Suprapubic skin (tissue), 4 donors: ENCODE measurements at regions not wholly inside any gene's neighbourhood (a gene's known extent, or its start where the extent isn't known, plus 50 kb on each side); places are given as distances from the start of the nearest gene placed in this dataset.

ENCODE experiments used
- DNase-seq, 2 donors: peaks; one replicate each; pipeline ENCODE4 v3.0.0-alpha.2; 2019; ENCODE audit warnings: low spot score in 2 of 2
- H3K27ac ChIP-seq: fragments of 200-600 bp; sonication (generic); one replicate; pipeline ENCODE4 v1.5.1; 2019
- H3K27me3 ChIP-seq: fragments of 200-600 bp; sonication (generic); one replicate; pipeline ENCODE4 v1.5.1; 2019
- H3K36me3 ChIP-seq: fragments of 200-600 bp; sonication (generic); one replicate; pipeline ENCODE4 v1.5.1; 2019
- H3K4me1 ChIP-seq: fragments of 200-600 bp; sonication (generic); one replicate; pipeline ENCODE4 v1.5.1; 2019
- H3K4me3 ChIP-seq: fragments of 200-600 bp; sonication (generic); one replicate; pipeline ENCODE4 v1.5.1; 2019; ENCODE audit warnings: mild to moderate bottlenecking
- H3K9me3 ChIP-seq: fragments of 200-600 bp; sonication (generic); one replicate; pipeline ENCODE4 v1.5.1; 2019
- CTCF ChIP-seq, 2 donors: fragments of 200-600 bp in 1 of 2; fragments of 450-650 bp in 1 of 2; sonication (generic) in 1 of 2; IDR thresholded peaks; one replicate each; pipeline ENCODE4 v1.5.1; 2016 to 2019; ENCODE audit warnings: antibody characterized with exemption in 2 of 2, mild to moderate bottlenecking in 1 of 2, moderate library complexity in 1 of 2
- EP300 ChIP-seq: sonication (generic); formaldehyde crosslinking; IDR thresholded peaks from one replicate; pipeline ENCODE4 v1.6.1; 2017; ENCODE audit warnings: antibody characterized with exemption
- POLR2A ChIP-seq, 2 donors: fragments of 450-650 bp; IDR thresholded peaks; one replicate each; pipeline ENCODE4 v1.6.1; 2017; ENCODE audit warnings: antibody characterized with exemption in 2 of 2, mild to moderate bottlenecking in 2 of 2, moderate library complexity in 2 of 2
- POLR2AphosphoS5 ChIP-seq, 3 donors: sonication (generic); formaldehyde crosslinking; IDR thresholded peaks; one replicate each; pipeline ENCODE4 v1.6.1; 2017; ENCODE audit warnings: antibody characterized with exemption in 3 of 3
- WGBS: methylation state at CpG from one replicate; pipeline ENCODE4 v1.1.5; 2018; 5-methylcytosine and 5-hydroxymethylcytosine counted together

GRCh38 chr11:29483831-29484230 lies 533.0 kb downstream of the KCNA4 start:
- Histone ChIP-seq H3K9me3 (peaks cover 5% of the 10 kb centered on the region), H3K4me3 (no peak overlapping the region), H3K27ac (no peak overlapping the region), H3K4me1 (no peaks in the 10 kb centered on the region), H3K36me3 (no peaks in the 10 kb centered on the region), H3K27me3 (no peaks in the 10 kb centered on the region)
- WGBS = 81% methylated on average over 2 of the region's 2 CpGs
- DNase-seq = no peak
- TF ChIP-seq POLR2A (IDR thresholded peaks at IDR 0.05) (no peak), CTCF (IDR thresholded peaks at IDR 0.05) (no peak), POLR2AphosphoS5 (IDR thresholded peaks at IDR 0.05) (no peak), EP300 (no peak)

- no peaks in the 10 kb centered on the region for H3K27me3 ChIP-seq
- H3K27ac ChIP-seq = no peak overlapping the region
- H3K4me1 ChIP-seq = no peaks in the 10 kb centered on the region
- no peak for DNase-seq
- H3K9me3 ChIP-seq = peaks cover 5% of the 10 kb centered on the region
- no peak for TF ChIP-seq POLR2AphosphoS5 (IDR thresholded peaks at IDR 0.05)
- TF ChIP-seq EP300 = no peak
- no peak for TF ChIP-seq CTCF (IDR thresholded peaks at IDR 0.05)
- no peak for TF ChIP-seq POLR2A (IDR thresholded peaks at IDR 0.05)
- 79% methylated on average over 4 of the region's 4 CpGs for WGBS
- no peaks in the 10 kb centered on the region for H3K36me3 ChIP-seq
- no peak overlapping the region for H3K4me3 ChIP-seq
Observed at GRCh38 chr11:29482510-29482909, 534.3 kb downstream of the KCNA4 start.

GRCh38 chr11:29481738-29482137 lies 535.1 kb downstream of the KCNA4 start:
- DNase-seq = no peak
- H3K27me3 ChIP-seq = no peaks in the 10 kb centered on the region
- no peak overlapping the region for H3K4me3 ChIP-seq
- TF ChIP-seq POLR2A (IDR thresholded peaks at IDR 0.05) (no peak), POLR2AphosphoS5 (IDR thresholded peaks at IDR 0.05) (no peak), CTCF (IDR thresholded peaks at IDR 0.05) (no peak), EP300 (no peak)
- H3K36me3 ChIP-seq = no peaks in the 10 kb centered on the region
- WGBS = 56% methylated on average over 2 of the region's 2 CpGs
- H3K4me1 ChIP-seq = no peaks in the 10 kb centered on the region
- peaks cover 5% of the 10 kb centered on the region for H3K9me3 ChIP-seq
- no peak overlapping the region for H3K27ac ChIP-seq

GRCh38 chr11:29480981-29481380 lies 535.8 kb downstream of the KCNA4 start:
- no peak for TF ChIP-seq POLR2AphosphoS5 (IDR thresholded peaks at IDR 0.05)
- TF ChIP-seq EP300 = no peak
- TF ChIP-seq POLR2A (IDR thresholded peaks at IDR 0.05) = no peak
- TF ChIP-seq CTCF (IDR thresholded peaks at IDR 0.05) = no peak
- Histone ChIP-seq H3K4me3 (no peak overlapping the region), H3K36me3 (no peaks in the 10 kb centered on the region), H3K4me1 (no peaks in the 10 kb centered on the region), H3K27ac (no peak overlapping the region), H3K27me3 (no peaks in the 10 kb centered on the region), H3K9me3 (peaks cover 5% of the 10 kb centered on the region)
- no peak for DNase-seq
- WGBS = 75% methylated on average over 1 of the region's 1 CpG

DNA sequence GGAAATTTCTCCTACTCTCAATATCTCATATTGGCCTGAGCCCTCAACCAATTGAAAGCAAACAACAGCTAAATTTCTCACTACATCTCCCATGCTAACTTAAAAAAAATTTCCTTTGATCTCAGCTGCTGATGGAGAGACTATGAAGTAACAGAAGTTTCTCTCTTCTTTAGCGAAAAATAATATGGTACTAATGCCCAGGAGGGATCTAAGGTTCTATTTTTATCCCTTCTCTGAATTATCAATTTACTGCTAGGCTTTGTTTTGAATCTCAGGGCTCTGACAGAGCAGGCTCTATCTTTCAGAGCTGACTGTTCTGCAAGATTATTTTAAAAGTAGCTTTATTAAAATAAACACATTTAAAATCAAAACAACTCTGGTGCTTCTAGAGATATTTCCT lies 558.6 kb downstream of the KCNA4 start:
- Histone ChIP-seq H3K27ac (no peak overlapping the region), H3K4me1 (no peaks in the 10 kb centered on the region), H3K9me3 (no peaks in the 10 kb centered on the region), H3K36me3 (no peaks in the 10 kb centered on the region), H3K4me3 (no peak overlapping the region), H3K27me3 (no peaks in the 10 kb centered on the region)
- TF ChIP-seq EP300 (no peak), POLR2AphosphoS5 (IDR thresholded peaks at IDR 0.05) (no peak), POLR2A (IDR thresholded peaks at IDR 0.05) (no peak), CTCF (IDR thresholded peaks at IDR 0.05) (no peak)
- DNase-seq = no peak
- WGBS = 0% methylated on average over 1 of the region's 1 CpG
